OCI-LY3 (cell line): ENCODE measurements at regions not wholly inside any gene's neighbourhood (a gene's known extent, or its start where the extent isn't known, plus 50 kb on each side); places are given as distances from the start of the nearest gene placed in this dataset.
"Not testable (repeated sequence)": the region's sequence is repeated elsewhere in the genome, so short reads cannot be mapped to it uniquely, and the experiment has no call there.

Source experiments
- H2AFZ ChIP-seq: fragments of 200-600, 300-600 bp; shearing (Covaris generic); 2 replicates; pipeline ENCODE4 v1.6.0; 2014; ENCODE audit warnings: antibody characterized with exemption, low read depth, low read length
- H3K27ac ChIP-seq: fragments of 200-600, 300-600 bp; sonication (generic); 2 replicates; pipeline ENCODE4 v1.5.1; 2014; ENCODE audit warnings: mild to moderate bottlenecking, low read length, moderate library complexity, mixed read lengths
- H3K27me3 ChIP-seq: fragments of 200-600, 300-600 bp; sonication (generic); 2 replicates; pipeline ENCODE4 v1.6.1; 2014; ENCODE audit warnings: low read depth, low read length, mixed read lengths
- H3K36me3 ChIP-seq: fragments of 200-600, 300-600 bp; sonication (generic); replicated peaks from 2 replicates; pipeline ENCODE3; 2014; ENCODE audit warnings: low read depth, low read length, mixed read lengths
- H3K4me1 ChIP-seq: fragments of 300-600, 200-600 bp; sonication (generic); 2 replicates; pipeline ENCODE4 v1.6.1; 2014; ENCODE audit warnings: low read length, mixed read lengths
- H3K4me2 ChIP-seq: fragments of 200-600, 300-600 bp; sonication (generic); 2 replicates; pipeline ENCODE4 v1.6.1; 2014; ENCODE audit warnings: low read length, mixed read lengths
- H3K4me3 ChIP-seq: fragments of 300-600, 200-600 bp; sonication (generic); 2 replicates; pipeline ENCODE4 v1.5.1; 2014; ENCODE audit warnings: antibody characterized with exemption, mild to moderate bottlenecking, low read length, moderate library complexity
- H3K79me2 ChIP-seq: fragments of 300-600, 200-600 bp; shearing (Covaris generic); 2 replicates; pipeline ENCODE4 v1.6.1; 2014; ENCODE audit warnings: mild to moderate bottlenecking, low read length, mixed read lengths
- H3K9ac ChIP-seq: fragments of 300-600, 200-600 bp; shearing (Covaris generic); 2 replicates; pipeline ENCODE4 v1.6.0; 2014; ENCODE audit warnings: mild to moderate bottlenecking, low read length, moderate library complexity
- H3K9me3 ChIP-seq: fragments of 200-600, 300-600 bp; shearing (Covaris generic); 2 replicates; pipeline ENCODE4 v1.6.1; 2014; ENCODE audit warnings: low read length, mixed read lengths; ENCODE audit not compliant: insufficient read depth
- H4K20me1 ChIP-seq: fragments of 200-600, 300-600 bp; sonication (generic); 2 replicates; pipeline ENCODE4 v1.6.1; 2016; ENCODE audit warnings: low read length, mixed read lengths; ENCODE audit not compliant: insufficient read depth
- EZH2phosphoT487 ChIP-seq: fragments of 200-600 bp; shearing (Covaris generic); IDR thresholded peaks from 2 replicates; pipeline ENCODE4 v1.6.1; 2018; ENCODE audit warnings: antibody characterized with exemption, mixed run types, low read depth
- TF ChIP-seq, protein P1 (sequence below): fragments of 200-600, 300-600 bp; sonication (generic); IDR thresholded peaks from 2 replicates; pipeline ENCODE4 v1.5.1; 2014; ENCODE audit warnings: antibody characterized with exemption, low read length, low read depth

DNA sequence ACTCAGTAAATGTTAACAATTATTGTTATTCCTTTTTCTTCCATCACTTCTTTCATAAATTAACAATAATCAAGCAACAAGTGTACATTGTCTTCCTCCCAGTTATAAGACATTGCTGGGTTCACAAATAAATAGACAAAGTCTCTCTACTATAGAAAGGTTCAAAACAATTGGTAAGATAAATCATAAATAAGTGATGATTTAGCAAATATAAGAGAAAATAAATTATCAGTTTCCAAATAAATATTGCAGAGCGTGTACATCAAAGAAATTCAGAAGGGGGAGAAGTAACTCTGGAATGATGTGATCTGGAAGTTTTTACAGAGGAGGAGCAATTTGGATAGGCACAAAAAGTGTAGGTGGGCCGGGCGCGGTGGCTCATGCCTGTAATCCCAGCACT lies 114.2 kb downstream of the BASP1 start:
- Histone ChIP-seq H3K27ac (no peak overlapping the region), H4K20me1 (no peaks in the 10 kb centered on the region), H3K4me2 (no peak overlapping the region), H3K9ac (no peak overlapping the region), H2AFZ (no peak overlapping the region), H3K36me3 (no peaks in the 10 kb centered on the region), H3K4me3 (no peak overlapping the region), H3K79me2 (no peaks in the 10 kb centered on the region), H3K9me3 (no peaks in the 10 kb centered on the region), H3K27me3 (no peaks in the 10 kb centered on the region), H3K4me1 (no peaks in the 10 kb centered on the region)
- TF ChIP-seq, protein P1, sequence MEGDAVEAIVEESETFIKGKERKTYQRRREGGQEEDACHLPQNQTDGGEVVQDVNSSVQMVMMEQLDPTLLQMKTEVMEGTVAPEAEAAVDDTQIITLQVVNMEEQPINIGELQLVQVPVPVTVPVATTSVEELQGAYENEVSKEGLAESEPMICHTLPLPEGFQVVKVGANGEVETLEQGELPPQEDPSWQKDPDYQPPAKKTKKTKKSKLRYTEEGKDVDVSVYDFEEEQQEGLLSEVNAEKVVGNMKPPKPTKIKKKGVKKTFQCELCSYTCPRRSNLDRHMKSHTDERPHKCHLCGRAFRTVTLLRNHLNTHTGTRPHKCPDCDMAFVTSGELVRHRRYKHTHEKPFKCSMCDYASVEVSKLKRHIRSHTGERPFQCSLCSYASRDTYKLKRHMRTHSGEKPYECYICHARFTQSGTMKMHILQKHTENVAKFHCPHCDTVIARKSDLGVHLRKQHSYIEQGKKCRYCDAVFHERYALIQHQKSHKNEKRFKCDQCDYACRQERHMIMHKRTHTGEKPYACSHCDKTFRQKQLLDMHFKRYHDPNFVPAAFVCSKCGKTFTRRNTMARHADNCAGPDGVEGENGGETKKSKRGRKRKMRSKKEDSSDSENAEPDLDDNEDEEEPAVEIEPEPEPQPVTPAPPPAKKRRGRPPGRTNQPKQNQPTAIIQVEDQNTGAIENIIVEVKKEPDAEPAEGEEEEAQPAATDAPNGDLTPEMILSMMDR: no peak
- no peak for TF ChIP-seq EZH2phosphoT487

DNA sequence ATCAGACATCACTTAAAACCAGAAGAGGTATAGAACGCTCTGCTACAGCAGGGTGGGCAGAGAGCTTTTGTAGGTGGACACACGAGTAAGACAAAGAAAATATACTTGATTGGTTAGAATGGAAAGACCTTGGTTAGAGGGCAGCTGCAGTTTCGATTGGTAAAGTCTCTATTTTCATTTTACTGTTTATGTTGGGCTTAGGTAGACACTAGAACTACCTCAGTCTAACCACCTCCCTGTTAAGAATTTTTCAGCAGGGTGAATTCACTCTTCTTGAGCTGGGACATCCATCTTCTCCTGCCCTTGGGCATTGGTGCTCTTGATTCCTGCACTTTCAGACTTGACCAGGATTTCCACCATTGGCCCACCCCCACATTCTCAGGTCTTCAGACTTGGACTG lies 116.3 kb downstream of the BASP1 start:
- TF ChIP-seq, protein P1: no peak
- TF ChIP-seq EZH2phosphoT487: no peak
- Histone ChIP-seq H3K9me3 (no peaks in the 10 kb centered on the region), H3K27ac (no peak overlapping the region), H3K4me1 (no peaks in the 10 kb centered on the region), H3K4me2 (no peak overlapping the region), H3K27me3 (no peaks in the 10 kb centered on the region), H3K9ac (no peak overlapping the region), H3K36me3 (no peaks in the 10 kb centered on the region), H2AFZ (no peak overlapping the region), H3K79me2 (no peaks in the 10 kb centered on the region), H4K20me1 (no peaks in the 10 kb centered on the region), H3K4me3 (no peak overlapping the region)

DNA sequence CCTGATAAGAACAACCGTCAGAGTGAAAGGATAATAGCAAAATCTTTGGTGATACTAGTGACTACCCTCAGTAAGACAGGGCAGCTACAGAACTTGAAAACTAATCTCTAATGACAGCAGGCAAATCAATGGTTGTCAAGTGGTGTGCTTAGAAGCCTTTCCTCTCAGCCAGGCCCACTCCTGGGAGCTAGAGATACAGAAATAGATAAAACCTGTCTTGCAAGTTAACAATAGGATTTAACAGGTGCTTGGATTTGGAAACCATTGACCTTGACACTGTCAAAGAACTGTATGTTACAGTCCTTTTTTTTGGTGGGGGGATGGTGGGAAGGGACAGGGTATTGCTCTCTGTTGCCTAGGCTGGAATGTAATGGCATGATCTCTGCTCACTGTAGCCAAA lies 118.6 kb downstream of the BASP1 start:
- H3K4me3 ChIP-seq: no peak overlapping the region
- TF ChIP-seq EZH2phosphoT487: no peak
- TF ChIP-seq, protein P1: no peak
- H2AFZ ChIP-seq: no peak overlapping the region
- no peak overlapping the region for H3K9ac ChIP-seq
- H4K20me1 ChIP-seq: no peaks in the 10 kb centered on the region
- H3K27ac ChIP-seq: no peak overlapping the region
- no peak overlapping the region for H3K4me2 ChIP-seq
- H3K4me1 ChIP-seq: no peaks in the 10 kb centered on the region
- no peaks in the 10 kb centered on the region for H3K79me2 ChIP-seq
- H3K9me3 ChIP-seq: no peaks in the 10 kb centered on the region
- no peaks in the 10 kb centered on the region for H3K36me3 ChIP-seq
- H3K27me3 ChIP-seq: no peaks in the 10 kb centered on the region

DNA sequence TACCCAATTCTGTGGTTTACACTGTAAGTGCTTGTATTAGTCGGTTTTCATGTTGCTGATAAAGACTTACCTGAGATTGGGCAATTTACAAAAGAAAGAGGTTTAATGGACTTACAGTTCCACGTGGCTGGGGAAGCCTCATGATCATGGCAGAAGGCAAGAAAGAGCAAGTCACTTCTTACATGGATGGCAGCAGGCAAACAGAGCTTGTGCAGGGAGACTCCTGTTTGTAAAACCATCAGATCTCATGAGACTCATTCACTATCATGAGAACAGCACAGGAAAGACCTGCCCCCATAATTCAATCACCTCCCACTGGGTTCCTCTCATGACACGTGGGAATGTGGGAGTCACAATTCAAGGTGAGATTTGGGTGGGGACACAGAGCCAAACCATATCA lies 119.3 kb downstream of the BASP1 start:
- H3K4me1 ChIP-seq, H3K4me3 ChIP-seq, H3K27ac ChIP-seq, H3K9ac ChIP-seq, H3K36me3 ChIP-seq, H3K4me2 ChIP-seq, H2AFZ ChIP-seq, H3K79me2 ChIP-seq, H3K27me3 ChIP-seq, H4K20me1 ChIP-seq, H3K9me3 ChIP-seq: not testable (repeated sequence)

DNA sequence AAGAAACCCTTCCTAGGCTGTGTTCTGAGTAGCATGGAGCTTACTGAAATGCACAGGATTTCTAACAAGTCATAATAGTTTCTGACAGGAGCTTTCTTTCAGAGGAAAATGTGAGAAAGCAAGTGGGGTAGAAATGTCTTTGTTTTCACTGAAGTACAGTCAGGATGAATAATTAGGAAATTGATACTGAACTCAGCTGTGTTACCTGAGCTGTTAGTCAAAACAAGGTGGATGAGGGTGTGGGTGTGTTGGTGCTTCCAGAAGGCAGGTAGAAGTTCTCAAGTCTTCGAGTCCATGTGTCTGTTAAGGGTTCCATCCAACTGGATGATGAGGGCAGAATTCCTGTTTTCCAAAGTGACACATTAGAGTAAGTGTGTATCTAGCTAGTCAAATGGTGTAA lies 122.4 kb downstream of the BASP1 start:
- no peak overlapping the region for H3K27ac ChIP-seq
- peaks cover 8% of the 10 kb centered on the region for H3K4me1 ChIP-seq
- no peaks in the 10 kb centered on the region for H3K27me3 ChIP-seq
- no peaks in the 10 kb centered on the region for H3K9me3 ChIP-seq
- TF ChIP-seq EZH2phosphoT487: no peak
- TF ChIP-seq, protein P1: no peak
- no peaks in the 10 kb centered on the region for H3K36me3 ChIP-seq
- no peak overlapping the region for H2AFZ ChIP-seq
- no peak overlapping the region for H3K4me3 ChIP-seq
- no peaks in the 10 kb centered on the region for H4K20me1 ChIP-seq
- no peaks in the 10 kb centered on the region for H3K79me2 ChIP-seq
- no peak overlapping the region for H3K9ac ChIP-seq
- H3K4me2 ChIP-seq: no peak overlapping the region
